ENCODE measurements at regions not wholly inside any gene's neighbourhood (a gene's known extent, or its start where the extent isn't known, plus 50 kb on each side); places are given as distances from the start of the nearest gene placed in this dataset.
"Not testable (repeated sequence)": the region's sequence is repeated elsewhere in the genome, so short reads cannot be mapped to it uniquely, and the experiment has no call there.

DNA sequence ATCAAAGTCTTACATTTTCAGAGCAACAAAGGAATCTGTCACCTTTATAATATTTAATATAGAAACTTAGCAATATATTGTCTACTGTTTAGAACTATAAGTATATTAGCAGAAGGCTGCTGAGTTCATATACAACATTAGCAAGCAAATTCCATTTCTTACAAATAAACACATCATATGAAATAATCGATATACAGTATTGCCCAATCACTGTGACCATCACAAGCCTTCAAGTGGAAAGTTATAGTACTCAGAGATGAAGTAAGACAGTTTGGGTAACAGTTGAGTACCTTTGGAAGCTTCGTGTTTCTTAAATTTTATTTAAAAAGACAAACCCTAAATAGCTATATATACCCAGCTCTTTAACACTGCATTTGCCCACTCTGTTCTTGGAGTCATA lies 135.2 kb upstream of the IRX1 start:
- Mint-ChIP-seq H3K4me1 (ENCODE audit: low read depth) (peaks cover 1% of the 10 kb centered on the region), H3K4me3 (ENCODE audit: low read depth) (no peak overlapping the region), H3K36me3 (ENCODE audit: insufficient read depth) (no peaks in the 10 kb centered on the region), H3K27me3 (peaks cover 31% of the 10 kb centered on the region), H3K9me3 (ENCODE audit: low read depth) (no peaks in the 10 kb centered on the region), H3K27ac (no peak overlapping the region)
- TF ChIP-seq, protein P1, sequence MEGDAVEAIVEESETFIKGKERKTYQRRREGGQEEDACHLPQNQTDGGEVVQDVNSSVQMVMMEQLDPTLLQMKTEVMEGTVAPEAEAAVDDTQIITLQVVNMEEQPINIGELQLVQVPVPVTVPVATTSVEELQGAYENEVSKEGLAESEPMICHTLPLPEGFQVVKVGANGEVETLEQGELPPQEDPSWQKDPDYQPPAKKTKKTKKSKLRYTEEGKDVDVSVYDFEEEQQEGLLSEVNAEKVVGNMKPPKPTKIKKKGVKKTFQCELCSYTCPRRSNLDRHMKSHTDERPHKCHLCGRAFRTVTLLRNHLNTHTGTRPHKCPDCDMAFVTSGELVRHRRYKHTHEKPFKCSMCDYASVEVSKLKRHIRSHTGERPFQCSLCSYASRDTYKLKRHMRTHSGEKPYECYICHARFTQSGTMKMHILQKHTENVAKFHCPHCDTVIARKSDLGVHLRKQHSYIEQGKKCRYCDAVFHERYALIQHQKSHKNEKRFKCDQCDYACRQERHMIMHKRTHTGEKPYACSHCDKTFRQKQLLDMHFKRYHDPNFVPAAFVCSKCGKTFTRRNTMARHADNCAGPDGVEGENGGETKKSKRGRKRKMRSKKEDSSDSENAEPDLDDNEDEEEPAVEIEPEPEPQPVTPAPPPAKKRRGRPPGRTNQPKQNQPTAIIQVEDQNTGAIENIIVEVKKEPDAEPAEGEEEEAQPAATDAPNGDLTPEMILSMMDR (IDR thresholded peaks at IDR 0.05; ENCODE audit: unreplicated experiment), result no peak
- no peak for DNase-seq (ENCODE audit: low spot score, unreplicated experiment)

DNA sequence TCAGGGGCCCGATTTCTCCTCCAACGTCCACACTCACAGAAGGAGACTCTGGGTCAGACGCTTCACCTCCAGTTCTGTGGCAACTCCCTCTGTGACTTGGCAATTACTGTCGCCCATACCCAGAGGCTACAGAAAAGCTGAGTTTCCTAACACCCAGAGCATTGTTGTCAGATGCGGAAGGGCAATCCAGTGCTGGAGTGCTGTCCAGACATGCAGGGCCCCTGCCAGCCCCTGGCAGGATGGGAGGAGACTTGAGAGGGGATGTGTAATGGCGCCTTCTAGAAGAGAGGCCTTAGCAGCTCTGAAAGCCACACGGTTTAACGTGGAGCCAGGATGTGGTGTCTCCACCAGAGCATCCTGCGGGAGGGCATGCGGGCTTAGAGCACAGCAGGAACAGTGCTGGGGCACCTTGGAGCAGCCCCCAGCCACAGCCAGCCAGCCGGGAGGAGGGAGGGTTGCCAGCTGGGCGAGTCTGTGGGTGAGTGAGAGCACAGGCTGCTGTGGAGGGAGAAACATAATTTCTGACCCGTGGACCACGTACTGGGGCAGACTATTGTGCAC lies 139.4 kb upstream of the IRX1 start:
- Mint-ChIP-seq H3K27ac (no peak overlapping the region), H3K4me1 (ENCODE audit: low read depth) (peaks cover 2% of the 10 kb centered on the region), H3K4me3 (ENCODE audit: low read depth) (no peak overlapping the region), H3K9me3 (ENCODE audit: low read depth) (peaks cover 3% of the 10 kb centered on the region), H3K27me3 (peaks cover 40% of the 10 kb centered on the region), H3K36me3 (ENCODE audit: insufficient read depth) (no peaks in the 10 kb centered on the region)
- TF ChIP-seq, protein P1 (IDR thresholded peaks at IDR 0.05; ENCODE audit: unreplicated experiment), result no peak
- DNase-seq (ENCODE audit: low spot score, unreplicated experiment), result no peak

DNA sequence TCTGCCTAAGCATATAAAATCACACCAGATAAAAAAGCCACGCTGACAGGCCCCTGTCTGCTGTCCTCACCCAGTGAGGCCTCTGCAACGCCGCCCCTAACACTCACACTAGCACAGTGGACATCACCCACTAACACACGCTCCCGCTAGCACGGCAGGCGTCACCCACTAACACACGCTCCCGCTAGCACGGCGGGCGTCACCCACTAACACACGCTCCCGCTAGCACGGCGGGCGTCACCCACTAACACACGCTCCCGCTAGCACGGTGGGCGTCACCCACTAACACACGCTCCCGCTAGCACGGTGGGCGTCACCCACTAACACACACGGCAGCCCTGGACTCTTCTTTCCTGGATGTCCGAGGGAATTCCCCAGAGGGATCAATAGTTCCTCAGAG lies 141.6 kb upstream of the IRX1 start:
- DNase-seq (ENCODE audit: low spot score, unreplicated experiment); H3K4me3 Mint-ChIP-seq (ENCODE audit: low read depth); H3K27ac Mint-ChIP-seq; H3K36me3 Mint-ChIP-seq (ENCODE audit: insufficient read depth); H3K4me1 Mint-ChIP-seq (ENCODE audit: low read depth); H3K9me3 Mint-ChIP-seq (ENCODE audit: low read depth): not testable (repeated sequence)
- H3K27me3 Mint-ChIP-seq, result peaks cover 38% of the 10 kb centered on the region

DNA sequence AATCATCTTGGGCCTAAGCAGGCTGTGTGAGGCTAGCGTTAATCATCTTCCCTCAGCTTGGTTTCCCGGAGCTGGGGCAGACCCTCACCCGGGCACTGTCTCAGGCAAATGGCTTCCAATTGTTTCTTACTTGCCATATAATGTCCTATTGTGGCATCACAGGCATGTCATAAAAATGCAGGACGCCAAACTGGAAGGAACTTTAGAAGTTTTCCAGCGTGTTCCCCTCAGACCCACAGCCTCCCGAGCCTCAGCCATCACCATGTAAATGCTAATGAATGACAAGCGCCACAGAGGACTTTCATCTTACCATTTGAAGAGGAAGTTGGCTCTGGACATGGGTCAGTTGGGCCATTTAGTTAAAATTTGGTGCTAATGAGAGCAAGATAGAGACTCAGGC lies 143.0 kb upstream of the IRX1 start:
- Mint-ChIP-seq H3K36me3 (ENCODE audit: insufficient read depth) (no peaks in the 10 kb centered on the region), H3K9me3 (ENCODE audit: low read depth) (peaks cover 3% of the 10 kb centered on the region), H3K27me3 (peaks cover 28% of the 10 kb centered on the region), H3K4me3 (ENCODE audit: low read depth) (no peak overlapping the region), H3K4me1 (ENCODE audit: low read depth) (peaks cover 2% of the 10 kb centered on the region), H3K27ac (no peak overlapping the region)
- no peak for DNase-seq (ENCODE audit: low spot score, unreplicated experiment)
- TF ChIP-seq, protein P1 (IDR thresholded peaks at IDR 0.05; ENCODE audit: unreplicated experiment), result no peak

DNA sequence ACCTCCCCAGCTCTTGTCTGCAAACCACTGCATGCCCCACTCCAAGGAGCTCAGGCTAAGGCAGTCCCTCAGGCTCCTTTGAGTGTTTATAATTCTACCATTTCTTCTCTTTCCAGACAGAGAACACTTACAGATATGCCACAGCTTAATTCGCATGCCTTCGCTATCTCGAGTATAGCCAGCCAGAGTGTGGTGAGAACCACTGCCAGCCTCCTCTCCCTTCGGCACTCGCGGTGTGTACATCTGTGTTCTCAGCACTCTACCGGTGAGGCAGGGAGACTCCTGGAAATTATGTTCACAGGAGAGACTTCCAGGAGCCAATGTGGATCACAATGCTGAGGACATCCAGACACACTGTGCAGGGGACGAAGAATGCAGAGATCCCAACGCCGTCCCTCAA lies 143.7 kb upstream of the IRX1 start:
- peaks cover 3% of the 10 kb centered on the region for H3K9me3 Mint-ChIP-seq (ENCODE audit: low read depth)
- H3K4me1 Mint-ChIP-seq (ENCODE audit: low read depth), result peaks cover 2% of the 10 kb centered on the region
- H3K4me3 Mint-ChIP-seq (ENCODE audit: low read depth), result no peak overlapping the region

DNA sequence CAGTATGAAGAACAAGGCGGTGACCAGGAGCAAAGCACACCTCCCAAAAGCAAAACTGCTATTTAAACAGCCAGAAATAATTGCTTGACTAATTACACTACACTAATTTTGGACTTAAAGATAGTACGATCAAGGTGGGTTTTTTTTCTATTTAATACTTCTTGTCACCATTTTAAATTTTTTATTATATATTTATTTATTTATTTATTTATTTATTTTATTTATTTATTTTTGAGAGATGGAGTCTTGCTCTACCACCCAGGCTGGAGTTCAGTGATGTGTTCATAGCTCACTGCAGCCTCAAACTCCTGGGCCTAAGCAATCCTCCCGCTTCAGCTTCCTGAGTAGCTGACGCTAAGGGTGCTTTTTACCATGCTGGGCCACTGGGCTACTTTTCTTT lies 146.2 kb upstream of the IRX1 start:
- H3K27me3 Mint-ChIP-seq, result peaks cover 11% of the 10 kb centered on the region
- DNase-seq (ENCODE audit: low spot score, unreplicated experiment), result no peak
- H3K9me3 Mint-ChIP-seq (ENCODE audit: low read depth), result peaks cover 3% of the 10 kb centered on the region
- no peak overlapping the region for H3K4me3 Mint-ChIP-seq (ENCODE audit: low read depth)
- H3K4me1 Mint-ChIP-seq (ENCODE audit: low read depth), result no peaks in the 10 kb centered on the region
- H3K27ac Mint-ChIP-seq, result no peak overlapping the region
- H3K36me3 Mint-ChIP-seq (ENCODE audit: insufficient read depth), result no peaks in the 10 kb centered on the region
- TF ChIP-seq, protein P1 (IDR thresholded peaks at IDR 0.05; ENCODE audit: unreplicated experiment), result no peak

More for the DNA sequence above, 143.7 kb upstream of the IRX1 start:
- H3K27me3 Mint-ChIP-seq, result peaks cover 23% of the 10 kb centered on the region
- DNase-seq (ENCODE audit: low spot score, unreplicated experiment), result no peak
- no peaks in the 10 kb centered on the region for H3K36me3 Mint-ChIP-seq (ENCODE audit: insufficient read depth)
- H3K27ac Mint-ChIP-seq, result no peak overlapping the region
- TF ChIP-seq, protein P1 (IDR thresholded peaks at IDR 0.05; ENCODE audit: unreplicated experiment), result no peak
